CD4-positive, alpha-beta memory T cell (primary cell): ENCODE measurements at regions not wholly inside any gene's neighbourhood (a gene's known extent, or its start where the extent isn't known, plus 50 kb on each side); places are given as distances from the start of the nearest gene placed in this dataset.
A peak's percentile ranks its signal among the peaks of the same experiment; 100 is the strongest.

Experiments
- CTCF ChIA-PET: fragments of 350-600 bp; sonication (Branson Sonifier 250); formaldehyde crosslinking; loops from one replicate; lab custom pipeline; 2021; ENCODE audit warnings: inconsistent platforms; ENCODE audit not compliant: partially characterized antibody; lab: Charles Lee
- POLR2A ChIA-PET: fragments of 350-600 bp; sonication (Branson Sonifier 250); formaldehyde crosslinking; loops from one replicate; lab custom pipeline; 2021; ENCODE audit not compliant: partially characterized antibody; lab: Charles Lee
- DNase-seq, 5 donors: peaks; one replicate each; pipeline versions ENCODE4 v3.0.0 to v3.0.0-alpha.2; 2020 to 2022; ENCODE audit warnings: mixed read lengths in 1 of 5
- H3K27ac ChIP-seq: one replicate; pipeline ENCODE4 v1.7.0; 2013; ENCODE audit warnings: low read depth, low read length
- H3K27me3 ChIP-seq: 2 replicates; pipeline ENCODE4 v1.7.0; 2013; ENCODE audit warnings: mild to moderate bottlenecking, low read length, moderate library complexity; ENCODE audit not compliant: insufficient read depth
- H3K36me3 ChIP-seq: 2 replicates; pipeline ENCODE4 v1.7.0; 2013; ENCODE audit warnings: mild to moderate bottlenecking, low read length, moderate library complexity; ENCODE audit not compliant: insufficient read depth
- H3K4me1 ChIP-seq: 2 replicates; pipeline ENCODE4 v1.7.0; 2013; ENCODE audit warnings: mild to moderate bottlenecking, low read length, moderate library complexity; ENCODE audit not compliant: insufficient read depth
- H3K4me3 ChIP-seq, 2 donors: one replicate each; pipeline ENCODE4 v1.7.0; 2013; ENCODE audit warnings: low read length in 2 of 2, mild to moderate bottlenecking in 1 of 2
- H3K9me3 ChIP-seq, 2 donors: one replicate each; pipeline ENCODE4 v1.7.0; 2013; ENCODE audit warnings: low read length in 2 of 2, control low read depth in 1 of 2; ENCODE audit not compliant: control insufficient read depth in 1 of 2
- H3K27ac Mint-ChIP-seq, 7 donors: one replicate each; pipeline ENCODE4 v1.8.0; 2020 to 2021; ENCODE audit warnings: mixed read lengths in 7 of 7, mild to moderate bottlenecking in 6 of 7, inconsistent platforms in 3 of 7, moderate library complexity in 3 of 7
- H3K27me3 Mint-ChIP-seq, 2 donors: one replicate each; pipeline ENCODE4 v1.8.0; 2020 to 2021; ENCODE audit warnings: mixed read lengths in 2 of 2
- H3K36me3 Mint-ChIP-seq, 2 donors: one replicate each; pipeline ENCODE4 v1.8.0; 2020 to 2021; ENCODE audit warnings: mixed read lengths in 2 of 2, inconsistent platforms in 1 of 2, mild to moderate bottlenecking in 1 of 2
- H3K4me1 Mint-ChIP-seq, 4 donors: one replicate each; pipeline ENCODE4 v1.8.0; 2020 to 2021; ENCODE audit warnings: mixed read lengths in 4 of 4, mild to moderate bottlenecking in 1 of 4
- H3K4me3 Mint-ChIP-seq, 8 donors: one replicate each; pipeline ENCODE4 v1.8.0; 2020 to 2021; ENCODE audit warnings: mixed read lengths in 8 of 8, mild to moderate bottlenecking in 7 of 8, moderate library complexity in 6 of 8, inconsistent platforms in 3 of 8
- H3K9me3 Mint-ChIP-seq, 8 donors: one replicate each; pipeline ENCODE4 v1.8.0; 2020 to 2021; ENCODE audit warnings: mixed read lengths in 8 of 8, mild to moderate bottlenecking in 5 of 8, inconsistent platforms in 3 of 8, moderate library complexity in 1 of 8
- intact Hi-C: fragments of 100-400 bp; cut with micrococcal nuclease; formaldehyde crosslinking; loops from one replicate; pipeline ENCODE4 v1.15.1; 2023

- Mint-ChIP-seq H3K27ac (peak overlapping the region in 1 of 7 donors; percentile 12), H3K27me3 (peaks cover 34 to 48% of the 10 kb centered on the region in 2 donors)
Observed at GRCh38 chr7:155360495-155361345, 63.0 kb downstream of the INSIG1 start.

GRCh38 chr7:155361346-155361680 lies 63.6 kb downstream of the INSIG1 start:
- H3K27ac ChIP-seq, result no peak overlapping the region
- H3K27me3 ChIP-seq, result no peaks in the 10 kb centered on the region
- CTCF ChIA-PET, result interaction anchor here (2.0 kb wide), 1 partner anchor 16 kb away, joined by 9 read pairs; no protein-coding TSS in a partner anchor
- no peaks in the 10 kb centered on the region for H3K9me3 ChIP-seq
- H3K4me1 ChIP-seq, result no peaks in the 10 kb centered on the region
- no peaks in the 10 kb centered on the region for H3K4me1 Mint-ChIP-seq
- no peak overlapping the region for H3K4me3 ChIP-seq
- no peaks in the 10 kb centered on the region for H3K36me3 ChIP-seq
- DNase-seq, result no peak
- intact Hi-C loops, result no loop called here
- H3K27me3 Mint-ChIP-seq, result peaks cover 34 to 48% of the 10 kb centered on the region in 2 donors
- POLR2A ChIA-PET, result no interaction called here
- H3K4me3 Mint-ChIP-seq, result no peak overlapping the region
- no peaks in the 10 kb centered on the region for H3K36me3 Mint-ChIP-seq
- H3K27ac Mint-ChIP-seq, result no peak overlapping the region
- H3K9me3 Mint-ChIP-seq, result no peaks in the 10 kb centered on the region

More at GRCh38 chr7:155360495-155361345, 63.0 kb downstream of the INSIG1 start:
- DNase-seq, result no peak
- Histone ChIP-seq H3K36me3 (no peaks in the 10 kb centered on the region), H3K27ac (no peak overlapping the region), H3K27me3 (no peaks in the 10 kb centered on the region), H3K4me3 (no peak overlapping the region), H3K9me3 (no peaks in the 10 kb centered on the region), H3K4me1 (no peaks in the 10 kb centered on the region)
- ChIA-PET CTCF (interaction anchor here (2.0 kb wide), 1 partner anchor 16 kb away, joined by 9 read pairs; no protein-coding TSS in a partner anchor), POLR2A (no interaction called here)
- intact Hi-C loops, result no loop called here
- H3K36me3 Mint-ChIP-seq, result no peaks in the 10 kb centered on the region
- no peaks in the 10 kb centered on the region for H3K4me1 Mint-ChIP-seq
- H3K4me3 Mint-ChIP-seq, result no peak overlapping the region
- H3K9me3 Mint-ChIP-seq, result no peaks in the 10 kb centered on the region

GRCh38 chr7:155361947-155362346 lies 64.3 kb downstream of the INSIG1 start:
- Histone ChIP-seq H3K27ac (no peak overlapping the region), H3K9me3 (no peaks in the 10 kb centered on the region), H3K4me1 (no peaks in the 10 kb centered on the region), H3K4me3 (no peak overlapping the region), H3K27me3 (no peaks in the 10 kb centered on the region), H3K36me3 (no peaks in the 10 kb centered on the region)
- no peak overlapping the region for H3K27ac Mint-ChIP-seq
- no peak overlapping the region for H3K4me3 Mint-ChIP-seq
- H3K36me3 Mint-ChIP-seq, result no peaks in the 10 kb centered on the region
- H3K9me3 Mint-ChIP-seq, result no peaks in the 10 kb centered on the region
- intact Hi-C loops, result no loop called here
- peaks cover 33 to 47% of the 10 kb centered on the region in 2 donors for H3K27me3 Mint-ChIP-seq
- ChIA-PET CTCF (interaction anchor here (2.0 kb wide), 1 partner anchor 17 kb away, joined by 9 read pairs; no protein-coding TSS in a partner anchor), POLR2A (no interaction called here)
- H3K4me1 Mint-ChIP-seq, result no peaks in the 10 kb centered on the region
- no peak for DNase-seq

DNA sequence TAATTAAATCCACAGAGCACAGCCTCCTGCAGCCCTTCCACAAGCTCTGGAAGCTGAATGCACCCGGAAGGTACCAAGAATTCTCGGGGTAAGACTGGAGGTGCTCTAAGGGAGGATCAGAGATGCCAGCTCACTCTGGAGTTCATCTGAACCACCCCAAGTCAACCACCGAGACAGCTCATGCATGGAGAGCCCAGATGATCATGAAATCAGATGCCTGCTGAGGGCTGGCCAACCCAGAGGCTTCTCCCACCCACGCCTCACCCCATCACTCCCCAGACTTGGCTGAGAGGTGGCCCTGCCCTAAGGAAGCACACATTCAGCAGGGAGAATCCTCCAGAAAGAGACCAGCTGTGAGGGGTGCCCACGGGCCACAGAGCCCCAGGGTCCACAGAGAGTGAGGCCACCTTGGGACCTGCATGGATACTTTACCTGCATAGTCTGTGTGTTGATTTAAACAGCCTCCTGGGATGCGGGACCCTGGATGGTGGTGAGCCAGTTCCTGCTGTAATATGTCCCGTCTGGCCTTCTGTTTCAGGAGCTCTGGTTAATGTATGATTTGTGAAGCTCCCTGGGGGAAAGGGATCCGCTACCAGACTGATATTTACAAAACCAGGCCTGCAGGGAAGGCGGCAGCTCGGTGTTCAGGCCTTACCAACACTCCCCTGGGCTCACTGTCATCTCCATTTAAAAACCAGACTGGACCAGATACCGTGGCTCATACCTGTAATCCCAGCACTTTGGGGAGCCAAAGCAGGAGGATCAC lies 64.9 kb downstream of the INSIG1 start:
- intact Hi-C loops, result no loop called here
- H3K4me3 ChIP-seq, result no peak overlapping the region
- H3K36me3 ChIP-seq, result no peaks in the 10 kb centered on the region
- ChIA-PET POLR2A (no interaction called here), CTCF (interaction anchor here (2.0 kb wide), 1 partner anchor 18 kb away, joined by 9 read pairs; no protein-coding TSS in a partner anchor)
- H3K4me3 Mint-ChIP-seq, result no peak overlapping the region
- no peaks in the 10 kb centered on the region for H3K36me3 Mint-ChIP-seq
- no peaks in the 10 kb centered on the region for H3K4me1 ChIP-seq
- H3K27ac ChIP-seq, result no peak overlapping the region
- H3K4me1 Mint-ChIP-seq, result no peaks in the 10 kb centered on the region
- DNase-seq, result no peak
- H3K9me3 ChIP-seq, result no peaks in the 10 kb centered on the region
- H3K27ac Mint-ChIP-seq, result no peak overlapping the region
- H3K9me3 Mint-ChIP-seq, result no peaks in the 10 kb centered on the region
- peaks cover 30 to 42% of the 10 kb centered on the region in 2 donors for H3K27me3 Mint-ChIP-seq
- H3K27me3 ChIP-seq, result no peaks in the 10 kb centered on the region

GRCh38 chr7:155363146-155363539 lies 65.5 kb downstream of the INSIG1 start:
- POLR2A ChIA-PET, result no interaction called here
- H3K9me3 Mint-ChIP-seq, result no peaks in the 10 kb centered on the region
- intact Hi-C loops, result no loop called here
- no peak overlapping the region for H3K27ac Mint-ChIP-seq
- no peaks in the 10 kb centered on the region for H3K4me1 Mint-ChIP-seq
- H3K27me3 ChIP-seq, result no peaks in the 10 kb centered on the region
- no peaks in the 10 kb centered on the region for H3K36me3 Mint-ChIP-seq
- DNase-seq, result no peak
- CTCF ChIA-PET, result interaction anchor here (2.0 to 2.6 kb wide), 2 partner anchors 18 kb away, joined by 8 to 9 read pairs; no protein-coding TSS in a partner anchor
- H3K36me3 ChIP-seq, result no peaks in the 10 kb centered on the region
- H3K4me3 ChIP-seq, result no peak overlapping the region
- H3K4me3 Mint-ChIP-seq, result no peak overlapping the region
- peaks cover 30 to 40% of the 10 kb centered on the region in 2 donors for H3K27me3 Mint-ChIP-seq
- H3K27ac ChIP-seq, result no peak overlapping the region
- H3K9me3 ChIP-seq, result no peaks in the 10 kb centered on the region
- no peaks in the 10 kb centered on the region for H3K4me1 ChIP-seq

- Histone ChIP-seq H3K4me3 (no peak overlapping the region), H3K9me3 (no peaks in the 10 kb centered on the region), H3K27me3 (no peaks in the 10 kb centered on the region), H3K4me1 (no peaks in the 10 kb centered on the region), H3K27ac (no peak overlapping the region), H3K36me3 (no peaks in the 10 kb centered on the region)
- no peak for DNase-seq
- H3K4me1 Mint-ChIP-seq, result no peaks in the 10 kb centered on the region
- H3K9me3 Mint-ChIP-seq, result peaks cover 0 to 4% (median 0%) of the 10 kb centered on the region in 8 donors
- intact Hi-C loops, result no loop called here
- CTCF ChIA-PET, result interaction anchor here (1.1 to 2.6 kb wide), 4 partner anchors 9 to 19 kb away, joined by 3 to 8 read pairs (median 4); no protein-coding TSS in a partner anchor
- peaks cover 32 to 42% of the 10 kb centered on the region in 2 donors for H3K27me3 Mint-ChIP-seq
- no peak overlapping the region for H3K4me3 Mint-ChIP-seq
- POLR2A ChIA-PET, result no interaction called here
- H3K36me3 Mint-ChIP-seq, result no peaks in the 10 kb centered on the region
- no peak overlapping the region for H3K27ac Mint-ChIP-seq
Observed at GRCh38 chr7:155363852-155364600, 66.3 kb downstream of the INSIG1 start.
